ENCODE measurements at regions not wholly inside any gene's neighbourhood (a gene's known extent, or its start where the extent isn't known, plus 50 kb on each side); places are given as distances from the start of the nearest gene placed in this dataset.

- Histone ChIP-seq H3K4me3 (no peak overlapping the region), H3K27ac (no peak overlapping the region), H3K27me3 (replicated peaks in 1 of 7) (no peaks in the 10 kb centered on the region), H3K9me3 (peaks cover 0 to 28% (median 7%) of the 10 kb centered on the region in 8 donors), H3K4me1 (no peaks in the 10 kb centered on the region), H3K36me3 (no peaks in the 10 kb centered on the region)
- no peak for DNase-seq
- 85 to 92% (median 87%) methylated on average over 9 of the region's 9 CpGs for WGBS, 5 donors
- intact Hi-C loops (cut with DNase I; ENCODE audit: low total_unique reads) = no loop called here
- no peak for TF ChIP-seq POLR2AphosphoS5 (IDR thresholded peaks at IDR 0.05)
- TF ChIP-seq, protein P1, sequence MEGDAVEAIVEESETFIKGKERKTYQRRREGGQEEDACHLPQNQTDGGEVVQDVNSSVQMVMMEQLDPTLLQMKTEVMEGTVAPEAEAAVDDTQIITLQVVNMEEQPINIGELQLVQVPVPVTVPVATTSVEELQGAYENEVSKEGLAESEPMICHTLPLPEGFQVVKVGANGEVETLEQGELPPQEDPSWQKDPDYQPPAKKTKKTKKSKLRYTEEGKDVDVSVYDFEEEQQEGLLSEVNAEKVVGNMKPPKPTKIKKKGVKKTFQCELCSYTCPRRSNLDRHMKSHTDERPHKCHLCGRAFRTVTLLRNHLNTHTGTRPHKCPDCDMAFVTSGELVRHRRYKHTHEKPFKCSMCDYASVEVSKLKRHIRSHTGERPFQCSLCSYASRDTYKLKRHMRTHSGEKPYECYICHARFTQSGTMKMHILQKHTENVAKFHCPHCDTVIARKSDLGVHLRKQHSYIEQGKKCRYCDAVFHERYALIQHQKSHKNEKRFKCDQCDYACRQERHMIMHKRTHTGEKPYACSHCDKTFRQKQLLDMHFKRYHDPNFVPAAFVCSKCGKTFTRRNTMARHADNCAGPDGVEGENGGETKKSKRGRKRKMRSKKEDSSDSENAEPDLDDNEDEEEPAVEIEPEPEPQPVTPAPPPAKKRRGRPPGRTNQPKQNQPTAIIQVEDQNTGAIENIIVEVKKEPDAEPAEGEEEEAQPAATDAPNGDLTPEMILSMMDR (IDR thresholded peaks at IDR 0.05 in 8 of 11, conservative IDR thresholded peaks at IDR 0.05 in 3 of 11) = no peak
- TF ChIP-seq POLR2A (IDR thresholded peaks at IDR 0.05) = no peak
These were observed 58.3 kb downstream of the TRIML1 start for GRCh38 chr4:188197566-188197965.

DNA sequence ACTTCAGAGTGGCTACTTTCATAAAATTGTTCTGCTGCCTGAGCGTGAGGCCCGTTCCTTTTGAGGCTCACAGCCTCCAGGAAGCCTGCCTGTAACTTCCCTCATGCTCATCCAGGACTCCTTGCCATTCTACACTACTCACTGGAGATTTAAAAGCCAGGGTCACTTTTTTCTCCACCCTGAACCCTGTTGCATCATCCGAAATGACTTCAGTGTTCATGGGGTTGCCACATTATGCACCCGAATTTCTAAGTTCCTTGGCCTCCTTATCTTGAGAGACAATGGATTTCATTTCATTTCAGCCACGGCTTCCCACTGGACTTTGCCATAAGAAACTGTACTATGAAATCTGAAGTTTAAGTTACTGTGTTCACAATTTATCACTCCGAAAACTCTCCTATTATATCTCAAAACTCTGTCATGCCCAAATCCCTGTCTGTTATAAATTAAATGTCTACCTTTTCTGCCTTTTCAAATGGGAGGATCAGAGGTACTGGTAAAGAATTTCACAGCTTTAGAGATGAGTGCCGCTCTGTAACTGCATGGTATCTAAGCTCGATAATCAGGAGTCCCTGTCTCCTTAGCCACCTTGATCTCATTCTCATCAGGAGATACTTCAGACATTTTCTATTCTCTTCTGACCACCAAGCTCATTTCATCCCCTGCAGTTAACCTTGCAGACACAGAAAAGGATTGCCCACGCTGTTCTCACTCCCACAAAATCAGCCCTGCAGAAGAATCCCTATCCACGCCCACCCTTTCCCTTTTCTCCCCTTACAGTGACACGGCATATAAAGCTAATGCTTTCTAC lies 59.9 kb downstream of the TRIML1 start:
- TF ChIP-seq POLR2A (IDR thresholded peaks at IDR 0.05) (no peak), POLR2AphosphoS5 (IDR thresholded peaks at IDR 0.05) (no peak)
- TF ChIP-seq, protein P1 (IDR thresholded peaks at IDR 0.05 in 8 of 11, conservative IDR thresholded peaks at IDR 0.05 in 3 of 11) = no peak
- Histone ChIP-seq H3K27me3 (replicated peaks in 1 of 7) (no peaks in the 10 kb centered on the region), H3K36me3 (no peaks in the 10 kb centered on the region), H3K9me3 (peaks cover 0 to 28% (median 7%) of the 10 kb centered on the region in 8 donors), H3K4me3 (no peak overlapping the region), H3K4me1 (no peaks in the 10 kb centered on the region), H3K27ac (no peak overlapping the region)
- WGBS, 5 donors = 71 to 80% (median 77%) methylated on average over 11 of the region's 11 CpGs
- intact Hi-C loops (cut with DNase I; ENCODE audit: low total_unique reads) = no loop called here
- DNase-seq = no peak

- intact Hi-C loops (cut with DNase I; ENCODE audit: low total_unique reads) = no loop called here
- DNase-seq = no peak
- Histone ChIP-seq H3K27me3 (replicated peaks in 1 of 7) (no peaks in the 10 kb centered on the region), H3K4me1 (no peaks in the 10 kb centered on the region), H3K4me3 (no peak overlapping the region), H3K9me3 (peaks cover 0 to 20% (median 4%) of the 10 kb centered on the region in 8 donors), H3K27ac (no peak overlapping the region), H3K36me3 (no peaks in the 10 kb centered on the region)
- 38 to 93% (median 85%) methylated on average over 3 of the region's 3 CpGs for WGBS, 5 donors
- TF ChIP-seq, protein P1 (IDR thresholded peaks at IDR 0.05 in 8 of 11, conservative IDR thresholded peaks at IDR 0.05 in 3 of 11) = no peak
- TF ChIP-seq POLR2A (IDR thresholded peaks at IDR 0.05) (no peak), POLR2AphosphoS5 (IDR thresholded peaks at IDR 0.05) (no peak)
These were observed 62.6 kb downstream of the TRIML1 start for GRCh38 chr4:188201851-188202250.

DNA sequence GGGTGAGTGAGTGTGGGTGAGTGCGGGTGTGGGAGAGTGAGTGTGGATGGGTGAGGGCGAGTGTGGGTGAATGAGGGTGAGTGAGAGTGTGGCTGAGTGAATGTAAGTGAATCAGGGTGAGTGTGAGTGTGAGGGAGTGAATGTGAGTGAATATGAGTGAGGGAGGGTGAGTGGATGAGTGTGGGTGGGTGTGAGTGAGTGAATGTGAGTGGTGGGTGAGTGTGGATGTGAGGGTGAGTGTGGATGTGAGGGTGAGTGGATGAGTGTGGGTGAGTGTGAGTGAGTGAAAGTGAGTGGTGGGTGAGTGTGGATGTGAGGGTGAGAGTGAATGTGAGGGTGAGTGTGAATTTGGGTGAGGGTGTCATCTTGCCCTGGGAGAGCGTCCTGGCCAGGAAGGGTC lies 67.5 kb downstream of the TRIML1 start:
- 77 to 91% (median 86%) methylated on average over 3 of the region's 3 CpGs for WGBS, 5 donors
- no peak overlapping the region for H3K27ac ChIP-seq
- no peaks in the 10 kb centered on the region for H3K27me3 ChIP-seq (replicated peaks in 1 of 7)
- no peak for TF ChIP-seq POLR2AphosphoS5 (IDR thresholded peaks at IDR 0.05)
- H3K9me3 ChIP-seq = peaks cover 0 to 4% (median 0%) of the 10 kb centered on the region in 8 donors
- DNase-seq = no peak
- H3K4me3 ChIP-seq = no peak overlapping the region
- intact Hi-C loops (cut with DNase I; ENCODE audit: low total_unique reads) = no loop called here
- H3K4me1 ChIP-seq = no peaks in the 10 kb centered on the region
- no peaks in the 10 kb centered on the region for H3K36me3 ChIP-seq

Data from spleen (tissue), 11 donors.